HEK293 (cell line): ENCODE measurements at regions not wholly inside any gene's neighbourhood (a gene's known extent, or its start where the extent isn't known, plus 50 kb on each side); places are given as distances from the start of the nearest gene placed in this dataset.

Experiments used
- CTCF ChIA-PET: fragments of 350-600 bp; formaldehyde crosslinking; extraction: SDS; loops from one replicate; lab custom pipeline; 2021; ENCODE audit warnings: antibody characterized with exemption; lab: Yijun Ruan, JAX
- POLR2A ChIA-PET: fragments of 300-600 bp; formaldehyde crosslinking; extraction: SDS; loops from one replicate; lab custom pipeline; 2020; ENCODE audit warnings: antibody characterized with exemption, inconsistent platforms; lab: Yijun Ruan, JAX
- H3K27ac ChIP-seq: fragments of 200-500 bp; sonication (Bioruptor generic); 2 replicates; pipeline ENCODE4 v1.5.1; 2014; ENCODE audit warnings: low read depth, low read length, control low read depth, inconsistent platforms; ENCODE audit errors: extremely low read depth
- H3K36me3 ChIP-seq, 2 experiments: fragments of 200-500 bp in 1 of 2; sonication (Bioruptor generic) in 1 of 2; 1 replicate in 1 of 2; 2 replicates in 1 of 2; pipeline ENCODE4 v1.5.1; 2014 to 2017; ENCODE audit warnings: inconsistent platforms in 2 of 2, low read length in 2 of 2; ENCODE audit not compliant: control insufficient read depth in 2 of 2, insufficient read depth in 1 of 2
- H3K4me1 ChIP-seq: fragments of 200-500 bp; sonication (Bioruptor generic); 2 replicates; pipeline ENCODE4 v1.5.1; 2014; ENCODE audit warnings: mild to moderate bottlenecking, low read length, inconsistent platforms; ENCODE audit not compliant: control insufficient read depth, insufficient read depth
- H3K4me3 ChIP-seq: 2 replicates; pipeline ENCODE4 v1.5.1; 2011; ENCODE audit warnings: low read depth, mild to moderate bottlenecking, control low read depth, low read length, moderate library complexity
- H3K9me3 ChIP-seq: fragments of 200-500 bp; sonication (Bioruptor generic); 2 replicates; pipeline ENCODE4 v1.5.1; 2014; ENCODE audit warnings: low read depth, low read length, inconsistent platforms; ENCODE audit not compliant: control insufficient read depth, insufficient read depth
- BCL11A ChIP-seq: fragments of 450-650 bp; formaldehyde crosslinking; IDR thresholded peaks from 2 replicates; pipeline ENCODE4 v1.5.1; 2016; ENCODE audit warnings: low read depth, missing biosample characterization, missing genetic modification characterization
- BCL11B ChIP-seq: fragments of 450-650 bp; formaldehyde crosslinking; IDR thresholded peaks from 2 replicates; pipeline ENCODE4 v1.5.1; 2016; ENCODE audit warnings: low read depth, missing biosample characterization, missing genetic modification characterization
- KLF1 ChIP-seq: fragments of 450-650 bp; formaldehyde crosslinking; IDR thresholded peaks from 2 replicates; pipeline ENCODE4 v1.5.1; 2016; ENCODE audit warnings: missing biosample characterization, missing genetic modification characterization
- SCRT2 ChIP-seq: fragments of 450-650 bp; formaldehyde crosslinking; IDR thresholded peaks from 2 replicates; pipeline ENCODE4 v1.5.1; 2016; ENCODE audit warnings: missing biosample characterization, missing genetic modification characterization
- ZFHX2 ChIP-seq: fragments of 450-650 bp; formaldehyde crosslinking; conservative IDR thresholded peaks from 2 replicates; pipeline ENCODE4 v1.5.1; 2016; ENCODE audit warnings: missing biosample characterization, missing genetic modification characterization
- ZNF132 ChIP-seq: fragments of 450-650 bp; formaldehyde crosslinking; IDR thresholded peaks from 2 replicates; pipeline ENCODE4 v1.5.1; 2017; ENCODE audit warnings: missing biosample characterization, missing genetic modification characterization, borderline replicate concordance
- ZNF133 ChIP-seq: fragments of 450-650 bp; formaldehyde crosslinking; IDR thresholded peaks from 2 replicates; pipeline ENCODE4 v1.5.1; 2016; ENCODE audit warnings: missing biosample characterization, missing genetic modification characterization
- ZNF138 ChIP-seq: fragments of 450-650 bp; formaldehyde crosslinking; IDR thresholded peaks from 2 replicates; pipeline ENCODE4 v1.5.1; 2016; ENCODE audit warnings: missing biosample characterization, missing genetic modification characterization, borderline replicate concordance
- ZNF157 ChIP-seq: fragments of 450-650 bp; formaldehyde crosslinking; IDR thresholded peaks from 2 replicates; pipeline ENCODE4 v1.5.1; 2016; ENCODE audit warnings: missing biosample characterization, missing genetic modification characterization
- ZNF169 ChIP-seq: fragments of 450-650 bp; formaldehyde crosslinking; IDR thresholded peaks from 2 replicates; pipeline ENCODE4 v1.5.1; 2016; ENCODE audit warnings: missing biosample characterization, missing genetic modification characterization
- ZNF175 ChIP-seq: fragments of 450-650 bp; formaldehyde crosslinking; IDR thresholded peaks from 2 replicates; pipeline ENCODE4 v1.5.1; 2016; ENCODE audit warnings: missing biosample characterization, missing genetic modification characterization
- ZNF274 ChIP-seq, 2 experiments: fragments of 200-500 bp in 1 of 2; fragments of 450-650 bp in 1 of 2; sonication (Bioruptor generic) in 1 of 2; formaldehyde crosslinking in 1 of 2; IDR thresholded peaks; 2 replicates each; pipeline versions ENCODE4 v1.5.1 to v1.6.1; 2014 to 2016; ENCODE audit warnings: borderline replicate concordance in 1 of 2, inconsistent platforms in 1 of 2, low read length in 1 of 2, missing biosample characterization in 1 of 2, missing genetic modification characterization in 1 of 2
- ZNF394 ChIP-seq: fragments of 450-650 bp; formaldehyde crosslinking; IDR thresholded peaks from 2 replicates; pipeline ENCODE4 v1.5.1; 2016; ENCODE audit warnings: missing biosample characterization, missing genetic modification characterization, mild to moderate bottlenecking, moderate library complexity, borderline replicate concordance
- ZNF555 ChIP-seq: fragments of 450-650 bp; formaldehyde crosslinking; conservative IDR thresholded peaks from 2 replicates; pipeline ENCODE4 v1.5.1; 2017; ENCODE audit warnings: missing biosample characterization, mild to moderate bottlenecking, missing genetic modification characterization, inconsistent platforms
- ZNF701 ChIP-seq: fragments of 450-650 bp; formaldehyde crosslinking; IDR thresholded peaks from 2 replicates; pipeline ENCODE4 v1.5.1; 2016; ENCODE audit warnings: missing biosample characterization, missing genetic modification characterization
- TF ChIP-seq, protein P1 (sequence below): fragments of 450-650 bp; formaldehyde crosslinking; IDR thresholded peaks from 2 replicates; pipeline ENCODE4 v1.5.1; 2016; ENCODE audit warnings: missing biosample characterization, missing genetic modification characterization
- TF ChIP-seq, protein P2 (sequence below): fragments of 450-650 bp; formaldehyde crosslinking; optimal IDR thresholded peaks from 2 replicates; pipeline ENCODE3; 2016; ENCODE audit warnings: missing biosample characterization, mild to moderate bottlenecking, missing genetic modification characterization
- TF ChIP-seq, protein P3 (sequence below): fragments of 450-650 bp; formaldehyde crosslinking; IDR thresholded peaks from 2 replicates; pipeline ENCODE4 v1.5.1; 2016; ENCODE audit warnings: missing biosample characterization, missing genetic modification characterization
- TF ChIP-seq, protein P4 (sequence below): fragments of 450-650 bp; formaldehyde crosslinking; IDR thresholded peaks from 2 replicates; pipeline ENCODE4 v1.5.1; 2016; ENCODE audit warnings: missing biosample characterization, missing genetic modification characterization

DNA sequence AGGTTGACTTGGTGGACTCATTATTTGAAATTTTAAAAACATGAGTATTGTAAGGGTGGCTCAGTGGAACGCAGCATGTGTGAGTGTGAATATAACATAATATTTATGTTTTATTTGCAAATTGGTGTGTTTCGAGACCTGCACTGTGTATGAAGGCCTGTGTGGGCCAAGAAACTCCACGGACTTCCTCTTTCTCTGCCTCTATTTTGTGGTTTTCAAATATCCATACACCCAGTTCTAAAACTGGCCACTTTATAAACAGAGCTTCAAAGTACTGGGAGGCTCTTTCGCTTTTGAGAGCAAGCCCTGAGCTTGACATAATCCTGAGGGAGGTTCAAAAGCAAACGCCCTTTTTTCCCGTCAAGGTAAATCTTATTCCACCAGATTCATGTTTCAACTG lies 187.7 kb downstream of the GPAT3 start:
- H3K36me3 ChIP-seq = no peaks in the 10 kb centered on the region
- H3K27ac ChIP-seq = no peak overlapping the region
- H3K9me3 ChIP-seq = no peaks in the 10 kb centered on the region
- TF ChIP-seq ZNF157 (tag by site-specific recombination) (no peak), ZNF555 (tag by site-specific recombination) (no peak), ZNF133 (no peak), ZNF132 (tag by site-specific recombination) (no peak), ZNF394 (tag by site-specific recombination) (no peak), ZNF175 (tag by site-specific recombination) (no peak), ZFHX2 (tag by site-specific recombination) (no peak), ZNF701 (tag by site-specific recombination) (no peak), BCL11B (tag by site-specific recombination) (no peak), ZNF138 (tag by site-specific recombination) (no peak), ZNF169 (tag by site-specific recombination) (no peak), BCL11A (tag by site-specific recombination) (no peak), KLF1 (tag by site-specific recombination) (no peak), SCRT2 (tag by site-specific recombination) (no peak), ZNF274 (IDR thresholded peaks at IDR 0.05; ENCODE audit: low read length) (no peak), ZNF274 (tag by site-specific recombination; IDR thresholded peaks at IDR 0.05; ENCODE audit: borderline replicate concordance) (no peak)
- TF ChIP-seq, protein P1, sequence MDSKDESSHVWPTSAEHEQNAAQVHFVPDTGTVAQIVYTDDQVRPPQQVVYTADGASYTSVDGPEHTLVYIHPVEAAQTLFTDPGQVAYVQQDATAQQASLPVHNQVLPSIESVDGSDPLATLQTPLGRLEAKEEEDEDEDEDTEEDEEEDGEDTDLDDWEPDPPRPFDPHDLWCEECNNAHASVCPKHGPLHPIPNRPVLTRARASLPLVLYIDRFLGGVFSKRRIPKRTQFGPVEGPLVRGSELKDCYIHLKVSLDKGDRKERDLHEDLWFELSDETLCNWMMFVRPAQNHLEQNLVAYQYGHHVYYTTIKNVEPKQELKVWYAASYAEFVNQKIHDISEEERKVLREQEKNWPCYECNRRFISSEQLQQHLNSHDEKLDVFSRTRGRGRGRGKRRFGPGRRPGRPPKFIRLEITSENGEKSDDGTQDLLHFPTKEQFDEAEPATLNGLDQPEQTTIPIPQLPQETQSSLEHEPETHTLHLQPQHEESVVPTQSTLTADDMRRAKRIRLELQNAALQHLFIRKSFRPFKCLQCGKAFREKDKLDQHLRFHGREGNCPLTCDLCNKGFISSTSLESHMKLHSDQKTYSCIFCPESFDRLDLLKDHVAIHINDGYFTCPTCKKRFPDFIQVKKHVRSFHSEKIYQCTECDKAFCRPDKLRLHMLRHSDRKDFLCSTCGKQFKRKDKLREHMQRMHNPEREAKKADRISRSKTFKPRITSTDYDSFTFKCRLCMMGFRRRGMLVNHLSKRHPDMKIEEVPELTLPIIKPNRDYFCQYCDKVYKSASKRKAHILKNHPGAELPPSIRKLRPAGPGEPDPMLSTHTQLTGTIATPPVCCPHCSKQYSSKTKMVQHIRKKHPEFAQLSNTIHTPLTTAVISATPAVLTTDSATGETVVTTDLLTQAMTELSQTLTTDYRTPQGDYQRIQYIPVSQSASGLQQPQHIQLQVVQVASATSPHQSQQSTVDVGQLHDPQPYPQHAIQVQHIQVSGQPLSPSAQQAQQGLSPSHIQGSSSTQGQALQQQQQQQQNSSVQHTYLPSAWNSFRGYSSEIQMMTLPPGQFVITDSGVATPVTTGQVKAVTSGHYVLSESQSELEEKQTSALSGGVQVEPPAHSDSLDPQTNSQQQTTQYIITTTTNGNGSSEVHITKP (tag by site-specific recombination) = no peak
- TF ChIP-seq, protein P2, sequence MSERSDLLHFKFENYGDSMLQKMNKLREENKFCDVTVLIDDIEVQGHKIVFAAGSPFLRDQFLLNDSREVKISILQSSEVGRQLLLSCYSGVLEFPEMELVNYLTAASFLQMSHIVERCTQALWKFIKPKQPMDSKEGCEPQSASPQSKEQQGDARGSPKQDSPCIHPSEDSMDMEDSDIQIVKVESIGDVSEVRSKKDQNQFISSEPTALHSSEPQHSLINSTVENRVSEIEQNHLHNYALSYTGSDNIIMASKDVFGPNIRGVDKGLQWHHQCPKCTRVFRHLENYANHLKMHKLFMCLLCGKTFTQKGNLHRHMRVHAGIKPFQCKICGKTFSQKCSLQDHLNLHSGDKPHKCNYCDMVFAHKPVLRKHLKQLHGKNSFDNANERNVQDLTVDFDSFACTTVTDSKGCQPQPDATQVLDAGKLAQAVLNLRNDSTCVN (tag by site-specific recombination) = no peak
- TF ChIP-seq, protein P3, sequence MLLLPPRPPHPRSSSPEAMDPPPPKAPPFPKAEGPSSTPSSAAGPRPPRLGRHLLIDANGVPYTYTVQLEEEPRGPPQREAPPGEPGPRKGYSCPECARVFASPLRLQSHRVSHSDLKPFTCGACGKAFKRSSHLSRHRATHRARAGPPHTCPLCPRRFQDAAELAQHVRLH (tag by site-specific recombination) = no peak
- TF ChIP-seq, protein P4, sequence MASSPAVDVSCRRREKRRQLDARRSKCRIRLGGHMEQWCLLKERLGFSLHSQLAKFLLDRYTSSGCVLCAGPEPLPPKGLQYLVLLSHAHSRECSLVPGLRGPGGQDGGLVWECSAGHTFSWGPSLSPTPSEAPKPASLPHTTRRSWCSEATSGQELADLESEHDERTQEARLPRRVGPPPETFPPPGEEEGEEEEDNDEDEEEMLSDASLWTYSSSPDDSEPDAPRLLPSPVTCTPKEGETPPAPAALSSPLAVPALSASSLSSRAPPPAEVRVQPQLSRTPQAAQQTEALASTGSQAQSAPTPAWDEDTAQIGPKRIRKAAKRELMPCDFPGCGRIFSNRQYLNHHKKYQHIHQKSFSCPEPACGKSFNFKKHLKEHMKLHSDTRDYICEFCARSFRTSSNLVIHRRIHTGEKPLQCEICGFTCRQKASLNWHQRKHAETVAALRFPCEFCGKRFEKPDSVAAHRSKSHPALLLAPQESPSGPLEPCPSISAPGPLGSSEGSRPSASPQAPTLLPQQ (tag by site-specific recombination) = no peak
- no peaks in the 10 kb centered on the region for H3K4me1 ChIP-seq
- no peak overlapping the region for H3K4me3 ChIP-seq
- ChIA-PET CTCF (no interaction called here), POLR2A (no interaction called here)
